DMS79 (cell line): ENCODE measurements at regions not wholly inside any gene's neighbourhood (a gene's known extent, or its start where the extent isn't known, plus 50 kb on each side); places are given as distances from the start of the nearest gene placed in this dataset.
"Not testable (repeated sequence)": the region's sequence is repeated elsewhere in the genome, so short reads cannot be mapped to it uniquely, and the experiment has no call there.

Experiments used
- DNase-seq: peaks from one replicate; lab custom pipeline; 2025; lab: John Stamatoyannopoulos, UW

- DNase-seq, result no peak
These were observed 765.6 kb downstream of the CDH11 start for GRCh38 chr16:64356267-64356666.

GRCh38 chr16:64352246-64352645, 769.6 kb downstream of the CDH11 start:
- no peak for DNase-seq

- DNase-seq, result no peak
These were observed 770.7 kb downstream of the CDH11 start for GRCh38 chr16:64351121-64351520.

GRCh38 chr16:64346080-64346479, 775.8 kb downstream of the CDH11 start:
- DNase-seq, result no peak

- DNase-seq, result no peak
These were observed 776.7 kb downstream of the CDH11 start for GRCh38 chr16:64345142-64345541.

GRCh38 chr16:64343820-64344443, 777.9 kb downstream of the CDH11 start:
- not testable (repeated sequence) for DNase-seq

GRCh38 chr16:64343061-64343819, 778.6 kb downstream of the CDH11 start:
- DNase-seq, result no peak

GRCh38 chr16:64341336-64341735, 780.5 kb downstream of the CDH11 start:
- not testable (repeated sequence) for DNase-seq

- DNase-seq, result no peak
These were observed 782.7 kb downstream of the CDH11 start for GRCh38 chr16:64339052-64339770.

GRCh38 chr16:64321881-64322280, 800.0 kb downstream of the CDH11 start:
- no peak for DNase-seq

- no peak for DNase-seq
These were observed 800.8 kb downstream of the CDH11 start for GRCh38 chr16:64321066-64321465.

GRCh38 chr16:64317601-64318000, 804.3 kb downstream of the CDH11 start:
- DNase-seq, result no peak

- no peak for DNase-seq
These were observed 808.1 kb downstream of the CDH11 start for GRCh38 chr16:64313726-64314125.

GRCh38 chr16:64312980-64313379, 808.9 kb downstream of the CDH11 start:
- DNase-seq, result no peak

GRCh38 chr16:64312292-64312691, 809.6 kb downstream of the CDH11 start:
- DNase-seq, result no peak

- no peak for DNase-seq
These were observed 810.6 kb downstream of the CDH11 start for GRCh38 chr16:64311241-64311640.

GRCh38 chr16:64309398-64310110, 812.3 kb downstream of the CDH11 start:
- DNase-seq, result no peak

GRCh38 chr16:64308721-64309120, 813.1 kb downstream of the CDH11 start:
- DNase-seq, result no peak

- no peak for DNase-seq
These were observed 814.4 kb downstream of the CDH11 start for GRCh38 chr16:64307431-64307830.

- DNase-seq, result no peak
These were observed 816.2 kb downstream of the CDH11 start for GRCh38 chr16:64305663-64306062.

- DNase-seq, result no peak
These were observed 816.9 kb downstream of the CDH11 start for GRCh38 chr16:64304951-64305350.

GRCh38 chr16:64304396-64304795, 817.5 kb downstream of the CDH11 start:
- DNase-seq, result no peak
